ENCODE measurements at regions not wholly inside any gene's neighbourhood (a gene's known extent, or its start where the extent isn't known, plus 50 kb on each side); places are given as distances from the start of the nearest gene placed in this dataset.

DNA sequence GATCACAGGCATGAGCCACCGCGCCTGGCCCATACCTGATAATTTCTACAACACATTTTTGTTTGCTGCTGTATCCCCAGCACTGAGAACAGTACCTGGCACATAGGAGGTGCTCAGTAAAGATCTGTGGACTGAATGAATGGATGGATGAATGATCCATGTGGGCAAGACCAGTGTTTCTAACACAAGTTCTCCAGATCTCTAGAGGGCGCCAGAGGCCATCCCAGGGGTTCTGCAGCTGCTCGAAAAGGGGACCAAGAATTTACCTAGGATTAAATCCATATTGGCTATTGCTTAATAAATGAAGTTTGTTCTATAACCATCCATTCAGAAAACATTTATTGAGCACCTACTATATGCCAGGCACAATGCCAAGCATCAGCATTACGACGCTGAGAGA, 167.7 kb downstream of the ACTL8 start:
- Histone ChIP-seq H3K27ac (ENCODE audit: low read depth, low read length) (no peak overlapping the region), H3K27me3 (ENCODE audit: insufficient read depth, low read length) (peaks cover 42% of the 10 kb centered on the region; the same call in 1 of the 2 replicates), H3K4me3 (replicated peaks in 1 of 2; ENCODE audit: low read depth in 1 of 2, low read length in 2 of 2) (no peak overlapping the region), H3K36me3 (ENCODE audit: control insufficient read depth in 1 of 2, insufficient read depth in 2 of 2, low read length in 2 of 2) (no peaks in the 10 kb centered on the region), H4K20me1 (ENCODE audit: insufficient read depth) (no peaks in the 10 kb centered on the region), H3K4me1 (ENCODE audit: control insufficient read depth in 1 of 2, insufficient read depth in 2 of 2, low read length in 2 of 2) (no peaks in the 10 kb centered on the region), H2AFZ (ENCODE audit: low read depth, low read length, poor library complexity, severe bottlenecking) (no peak overlapping the region), H3K9me2 (ENCODE audit: insufficient read depth) (no peaks in the 10 kb centered on the region), H3K9me3 (ENCODE audit: control insufficient read depth in 1 of 2, insufficient read depth in 1 of 2, low read depth in 1 of 2, low read length in 2 of 2) (no peaks in the 10 kb centered on the region), H3K9ac (ENCODE audit: low read length) (no peak overlapping the region), H3K4me2 (ENCODE audit: low read length) (no peak overlapping the region), H3K79me2 (ENCODE audit: insufficient read depth, low read length) (no peaks in the 10 kb centered on the region)
- BruUV-seq (replicated peaks): no TSS peak
- CTCF ChIA-PET: interaction anchor here (0.8 to 2.2 kb wide), 16 partner anchors 8 to 659 kb away, joined by 3 to 23 read pairs (median 5); no protein-coding TSS in a partner anchor
- DNase-seq (ENCODE audit: low read depth, low spot score): peak; percentile 24
- RAD21 ChIA-PET (ENCODE audit: low non-redundant PET in 1 of 2, low total read pairs in 2 of 2, uncharacterized antibody in 2 of 2, unreplicated experiment in 2 of 2): interaction anchor here in 1 of 2 experiments (0.6 to 1.8 kb wide), 3 partner anchors 15 to 380 kb away, joined by 4 to 5 read pairs (median 4); no protein-coding TSS in a partner anchor
- intact Hi-C loops (cut with micrococcal nuclease): loop anchor here (1.0 to 5.0 kb wide), 5 partner anchors 76 to 658 kb away; no protein-coding TSS in a partner anchor
- POLR2A ChIA-PET: no interaction called here
- peak; percentile 75 for ATAC-seq
- TF ChIP-seq JUND (IDR thresholded peaks at IDR 0.05) (no peak), EZH2phosphoT487 (IDR thresholded peaks at IDR 0.05; ENCODE audit: borderline replicate concordance) (no peak), RAD21 (IDR thresholded peaks at IDR 0.05; ENCODE audit: low read depth) (peak; percentile 87), POLR2A (IDR thresholded peaks at IDR 0.05; ENCODE audit: borderline replicate concordance, extremely low read depth, insufficient read depth, insufficient read length) (no peak), SRF (IDR thresholded peaks at IDR 0.05; ENCODE audit: low read depth) (no peak), EZH2 (IDR thresholded peaks at IDR 0.05) (no peak)
- TF ChIP-seq, protein P1, sequence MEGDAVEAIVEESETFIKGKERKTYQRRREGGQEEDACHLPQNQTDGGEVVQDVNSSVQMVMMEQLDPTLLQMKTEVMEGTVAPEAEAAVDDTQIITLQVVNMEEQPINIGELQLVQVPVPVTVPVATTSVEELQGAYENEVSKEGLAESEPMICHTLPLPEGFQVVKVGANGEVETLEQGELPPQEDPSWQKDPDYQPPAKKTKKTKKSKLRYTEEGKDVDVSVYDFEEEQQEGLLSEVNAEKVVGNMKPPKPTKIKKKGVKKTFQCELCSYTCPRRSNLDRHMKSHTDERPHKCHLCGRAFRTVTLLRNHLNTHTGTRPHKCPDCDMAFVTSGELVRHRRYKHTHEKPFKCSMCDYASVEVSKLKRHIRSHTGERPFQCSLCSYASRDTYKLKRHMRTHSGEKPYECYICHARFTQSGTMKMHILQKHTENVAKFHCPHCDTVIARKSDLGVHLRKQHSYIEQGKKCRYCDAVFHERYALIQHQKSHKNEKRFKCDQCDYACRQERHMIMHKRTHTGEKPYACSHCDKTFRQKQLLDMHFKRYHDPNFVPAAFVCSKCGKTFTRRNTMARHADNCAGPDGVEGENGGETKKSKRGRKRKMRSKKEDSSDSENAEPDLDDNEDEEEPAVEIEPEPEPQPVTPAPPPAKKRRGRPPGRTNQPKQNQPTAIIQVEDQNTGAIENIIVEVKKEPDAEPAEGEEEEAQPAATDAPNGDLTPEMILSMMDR (IDR thresholded peaks at IDR 0.05 in 2 of 3, conservative IDR thresholded peaks at IDR 0.05 in 1 of 3; ENCODE audit: borderline replicate concordance in 1 of 3, insufficient read depth in 1 of 3, low read depth in 2 of 3, low read length in 2 of 3): peak; percentile 80 to 83 (median 82)

GRCh38 chr1:17923666-17924065, 168.5 kb downstream of the ACTL8 start:
- Histone ChIP-seq H3K27me3 (ENCODE audit: insufficient read depth, low read length) (peaks cover 49% of the 10 kb centered on the region; the same call in 1 of the 2 replicates), H3K36me3 (ENCODE audit: control insufficient read depth in 1 of 2, insufficient read depth in 2 of 2, low read length in 2 of 2) (no peaks in the 10 kb centered on the region), H3K4me1 (ENCODE audit: control insufficient read depth in 1 of 2, insufficient read depth in 2 of 2, low read length in 2 of 2) (no peaks in the 10 kb centered on the region), H3K4me2 (ENCODE audit: low read length) (no peak overlapping the region), H2AFZ (ENCODE audit: low read depth, low read length, poor library complexity, severe bottlenecking) (no peak overlapping the region), H3K9ac (ENCODE audit: low read length) (no peak overlapping the region), H4K20me1 (ENCODE audit: insufficient read depth) (no peaks in the 10 kb centered on the region), H3K9me2 (ENCODE audit: insufficient read depth) (no peaks in the 10 kb centered on the region), H3K79me2 (ENCODE audit: insufficient read depth, low read length) (no peaks in the 10 kb centered on the region), H3K27ac (ENCODE audit: low read depth, low read length) (no peak overlapping the region), H3K9me3 (ENCODE audit: control insufficient read depth in 1 of 2, insufficient read depth in 1 of 2, low read depth in 1 of 2, low read length in 2 of 2) (no peaks in the 10 kb centered on the region), H3K4me3 (replicated peaks in 1 of 2; ENCODE audit: low read depth in 1 of 2, low read length in 2 of 2) (no peak overlapping the region)
- CTCF ChIA-PET: interaction anchor here (0.8 to 2.2 kb wide), 14 partner anchors 9 to 658 kb away, joined by 3 to 23 read pairs (median 5); no protein-coding TSS in a partner anchor
- intact Hi-C loops (cut with micrococcal nuclease): loop anchor here (1.0 to 5.0 kb wide), 5 partner anchors 76 to 657 kb away; no protein-coding TSS in a partner anchor
- POLR2A ChIA-PET: no interaction called here
- BruUV-seq (replicated peaks): no TSS peak
- DNase-seq (ENCODE audit: low read depth, low spot score) (no peak), ATAC-seq (no peak)
- RAD21 ChIA-PET (ENCODE audit: low non-redundant PET in 1 of 2, low total read pairs in 2 of 2, uncharacterized antibody in 2 of 2, unreplicated experiment in 2 of 2): interaction anchor here in 1 of 2 experiments (1.8 kb wide), 1 partner anchor 379 kb away, joined by 5 read pairs; no protein-coding TSS in a partner anchor
- TF ChIP-seq POLR2AphosphoS5 (IDR thresholded peaks at IDR 0.05; ENCODE audit: low read depth, low read length) (no peak), TCF7L2 (IDR thresholded peaks at IDR 0.05; ENCODE audit: borderline replicate concordance, extremely low read depth, insufficient read depth, insufficient read length) (no peak), SRF (IDR thresholded peaks at IDR 0.05; ENCODE audit: low read depth) (no peak), MAX (IDR thresholded peaks at IDR 0.05) (no peak), JUND (IDR thresholded peaks at IDR 0.05) (no peak), EGR1 (IDR thresholded peaks at IDR 0.05; ENCODE audit: low read depth) (no peak), SIN3A (IDR thresholded peaks at IDR 0.05; ENCODE audit: low read depth) (no peak), SP1 (IDR thresholded peaks at IDR 0.05; ENCODE audit: low read depth) (no peak), FOSL1 (IDR thresholded peaks at IDR 0.05; ENCODE audit: low read depth) (no peak), CEBPB (IDR thresholded peaks at IDR 0.05; ENCODE audit: low read depth) (no peak), ELF1 (IDR thresholded peaks at IDR 0.05; ENCODE audit: borderline replicate concordance, low read depth) (no peak), ZNF274 (IDR thresholded peaks at IDR 0.05; ENCODE audit: low read depth, low read length) (no peak), RAD21 (IDR thresholded peaks at IDR 0.05; ENCODE audit: low read depth) (no peak)
- TF ChIP-seq, protein P1 (IDR thresholded peaks at IDR 0.05 in 2 of 3, conservative IDR thresholded peaks at IDR 0.05 in 1 of 3; ENCODE audit: borderline replicate concordance in 1 of 3, insufficient read depth in 1 of 3, low read depth in 2 of 3, low read length in 2 of 3): no peak

Measured in HCT116 (cell line).